ENCODE measurements at regions not wholly inside any gene's neighbourhood (a gene's known extent, or its start where the extent isn't known, plus 50 kb on each side); places are given as distances from the start of the nearest gene placed in this dataset.
A peak's percentile ranks its signal among the peaks of the same experiment; 100 is the strongest.
"Not testable (repeated sequence)": the region's sequence is repeated elsewhere in the genome, so short reads cannot be mapped to it uniquely, and the experiment has no call there.

DNA sequence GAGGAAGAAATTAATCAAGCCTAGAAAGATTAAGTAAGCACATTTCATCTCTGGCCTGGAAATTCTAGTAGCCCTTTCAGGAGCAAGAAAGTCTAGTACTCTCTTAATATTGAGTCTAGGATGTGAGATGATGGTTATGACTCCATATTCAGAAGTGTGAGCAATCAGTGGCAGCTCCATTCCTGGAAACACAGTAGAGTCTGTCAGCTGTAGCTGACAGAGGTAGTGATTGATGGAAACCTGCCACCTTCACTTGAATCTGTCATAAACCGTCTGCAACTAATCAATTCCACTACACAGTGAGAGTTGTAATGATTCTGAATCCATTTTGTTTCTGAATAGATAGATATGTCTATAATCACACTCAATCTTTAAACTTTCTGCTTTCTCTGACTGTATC, 635.1 kb downstream of the IRS1 start:
- H3K4me3 ChIP-seq (ENCODE audit: low read depth in 1 of 3, low read length in 3 of 3), result no peak overlapping the region
- 51% methylated on average over 1 of the region's 1 CpG for WGBS
- H3K9ac ChIP-seq (ENCODE audit: low read depth in 1 of 2, low read length in 2 of 2), result no peak overlapping the region
- H3K27ac ChIP-seq (ENCODE audit: low read depth in 1 of 2, low read length in 2 of 2), result no peak overlapping the region
- no peaks in the 10 kb centered on the region for H3K36me3 ChIP-seq (ENCODE audit: control insufficient read depth in 4 of 4, insufficient read depth in 3 of 4, low read depth in 1 of 4, low read length in 3 of 4)
- no peak for TF ChIP-seq RAD21 (IDR thresholded peaks at IDR 0.05)
- no peak for TF ChIP-seq ATF3 (IDR thresholded peaks at IDR 0.05)
- TF ChIP-seq, protein P1, sequence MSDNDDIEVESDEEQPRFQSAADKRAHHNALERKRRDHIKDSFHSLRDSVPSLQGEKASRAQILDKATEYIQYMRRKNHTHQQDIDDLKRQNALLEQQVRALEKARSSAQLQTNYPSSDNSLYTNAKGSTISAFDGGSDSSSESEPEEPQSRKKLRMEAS (IDR thresholded peaks at IDR 0.05), result no peak
- TF ChIP-seq, protein P2, sequence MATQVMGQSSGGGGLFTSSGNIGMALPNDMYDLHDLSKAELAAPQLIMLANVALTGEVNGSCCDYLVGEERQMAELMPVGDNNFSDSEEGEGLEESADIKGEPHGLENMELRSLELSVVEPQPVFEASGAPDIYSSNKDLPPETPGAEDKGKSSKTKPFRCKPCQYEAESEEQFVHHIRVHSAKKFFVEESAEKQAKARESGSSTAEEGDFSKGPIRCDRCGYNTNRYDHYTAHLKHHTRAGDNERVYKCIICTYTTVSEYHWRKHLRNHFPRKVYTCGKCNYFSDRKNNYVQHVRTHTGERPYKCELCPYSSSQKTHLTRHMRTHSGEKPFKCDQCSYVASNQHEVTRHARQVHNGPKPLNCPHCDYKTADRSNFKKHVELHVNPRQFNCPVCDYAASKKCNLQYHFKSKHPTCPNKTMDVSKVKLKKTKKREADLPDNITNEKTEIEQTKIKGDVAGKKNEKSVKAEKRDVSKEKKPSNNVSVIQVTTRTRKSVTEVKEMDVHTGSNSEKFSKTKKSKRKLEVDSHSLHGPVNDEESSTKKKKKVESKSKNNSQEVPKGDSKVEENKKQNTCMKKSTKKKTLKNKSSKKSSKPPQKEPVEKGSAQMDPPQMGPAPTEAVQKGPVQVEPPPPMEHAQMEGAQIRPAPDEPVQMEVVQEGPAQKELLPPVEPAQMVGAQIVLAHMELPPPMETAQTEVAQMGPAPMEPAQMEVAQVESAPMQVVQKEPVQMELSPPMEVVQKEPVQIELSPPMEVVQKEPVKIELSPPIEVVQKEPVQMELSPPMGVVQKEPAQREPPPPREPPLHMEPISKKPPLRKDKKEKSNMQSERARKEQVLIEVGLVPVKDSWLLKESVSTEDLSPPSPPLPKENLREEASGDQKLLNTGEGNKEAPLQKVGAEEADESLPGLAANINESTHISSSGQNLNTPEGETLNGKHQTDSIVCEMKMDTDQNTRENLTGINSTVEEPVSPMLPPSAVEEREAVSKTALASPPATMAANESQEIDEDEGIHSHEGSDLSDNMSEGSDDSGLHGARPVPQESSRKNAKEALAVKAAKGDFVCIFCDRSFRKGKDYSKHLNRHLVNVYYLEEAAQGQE (IDR thresholded peaks at IDR 0.05), result no peak
- no peak for TF ChIP-seq GABPA (IDR thresholded peaks at IDR 0.05 in 1 of 2, conservative IDR thresholded peaks at IDR 0.05 in 1 of 2)
- TF ChIP-seq FOXA2 (IDR thresholded peaks at IDR 0.05), result no peak
- no peak for TF ChIP-seq RXRA (IDR thresholded peaks at IDR 0.05)
- no peak for DNase-seq (ENCODE audit: low spot score)
- H3K27me3 ChIP-seq (ENCODE audit: control insufficient read depth in 4 of 4, insufficient read depth in 4 of 4, low read length in 3 of 4), result no peaks in the 10 kb centered on the region
- H3K9me3 ChIP-seq (ENCODE audit: control insufficient read depth in 4 of 4, low read length in 3 of 4), result no peaks in the 10 kb centered on the region
- H3K4me1 ChIP-seq (ENCODE audit: control insufficient read depth in 4 of 4, insufficient read depth in 4 of 4, low read length in 3 of 4), result peaks cover 0 to 23% (median 8%) of the 10 kb centered on the region in 4 donors

DNA sequence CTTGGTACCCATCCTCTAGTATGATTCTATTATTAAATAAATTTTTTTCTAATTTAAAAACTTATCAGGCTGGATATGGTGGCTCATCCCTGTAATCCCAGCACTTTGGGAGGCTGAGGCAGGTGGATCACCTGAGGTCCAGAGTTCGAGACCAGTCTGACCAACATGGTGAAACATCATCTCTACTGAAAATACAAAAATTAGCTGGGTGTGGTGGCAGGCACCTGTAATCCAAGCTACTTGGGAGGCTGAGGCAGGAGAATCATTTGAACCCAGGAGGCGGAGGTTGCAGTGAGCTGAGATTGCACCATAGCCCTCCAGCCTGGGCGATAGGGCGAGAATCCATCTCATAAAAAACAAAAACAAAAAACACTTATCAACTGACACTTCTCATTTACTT, 639.0 kb downstream of the IRS1 start:
- H3K36me3 ChIP-seq (ENCODE audit: control insufficient read depth in 4 of 4, insufficient read depth in 3 of 4, low read depth in 1 of 4, low read length in 3 of 4); H3K9me3 ChIP-seq (ENCODE audit: control insufficient read depth in 4 of 4, low read length in 3 of 4); H3K27me3 ChIP-seq (ENCODE audit: control insufficient read depth in 4 of 4, insufficient read depth in 4 of 4, low read length in 3 of 4); DNase-seq (ENCODE audit: low spot score); H3K27ac ChIP-seq (ENCODE audit: low read depth in 1 of 2, low read length in 2 of 2); H3K4me1 ChIP-seq (ENCODE audit: control insufficient read depth in 4 of 4, insufficient read depth in 4 of 4, low read length in 3 of 4); H3K4me3 ChIP-seq (ENCODE audit: low read depth in 1 of 3, low read length in 3 of 3); H3K9ac ChIP-seq (ENCODE audit: low read depth in 1 of 2, low read length in 2 of 2): not testable (repeated sequence)
- WGBS, result 94% methylated on average over 4 of the region's 4 CpGs

GRCh38 chr2:226159875-226160479, 639.6 kb downstream of the IRS1 start:
- Histone ChIP-seq H3K4me3 (ENCODE audit: low read depth in 1 of 3, low read length in 3 of 3) (peak overlapping the region in 1 of 3 donors; percentile 17), H3K4me1 (ENCODE audit: control insufficient read depth in 4 of 4, insufficient read depth in 4 of 4, low read length in 3 of 4) (peaks cover 0 to 5% (median 2%) of the 10 kb centered on the region in 4 donors), H3K9ac (ENCODE audit: low read depth in 1 of 2, low read length in 2 of 2) (peak overlapping the region in 1 of 2 donors; percentile 63), H3K27ac (ENCODE audit: low read depth in 1 of 2, low read length in 2 of 2) (peak overlapping the region; percentile 47 to 58), H3K9me3 (ENCODE audit: control insufficient read depth in 4 of 4, low read length in 3 of 4) (no peaks in the 10 kb centered on the region), H3K27me3 (ENCODE audit: control insufficient read depth in 4 of 4, insufficient read depth in 4 of 4, low read length in 3 of 4) (no peaks in the 10 kb centered on the region), H3K36me3 (ENCODE audit: control insufficient read depth in 4 of 4, insufficient read depth in 3 of 4, low read depth in 1 of 4, low read length in 3 of 4) (no peaks in the 10 kb centered on the region)
- TF ChIP-seq, protein P2 (IDR thresholded peaks at IDR 0.05), result no peak
- TF ChIP-seq JUND (IDR thresholded peaks at IDR 0.05), result peak in 1 of 2 donors; percentile 32
- TF ChIP-seq RXRA (IDR thresholded peaks at IDR 0.05), result peak; percentile 16 to 53
- no peak for TF ChIP-seq ATF3 (IDR thresholded peaks at IDR 0.05)
- peak; percentile 30 for TF ChIP-seq SP1 (IDR thresholded peaks at IDR 0.05)
- peak; percentile 61 to 72 for TF ChIP-seq HNF4A (conservative IDR thresholded peaks at IDR 0.05)
- WGBS, result 17% methylated on average over 4 of the region's 4 CpGs
- no peak for DNase-seq (ENCODE audit: low spot score)

Data from liver (tissue), 7 donors.